LNCAP (cell line): ENCODE measurements at regions not wholly inside any gene's neighbourhood (a gene's known extent, or its start where the extent isn't known, plus 50 kb on each side); places are given as distances from the start of the nearest gene placed in this dataset.

Experiments
- TF ChIP-seq, protein P1 (sequence below): fragments of 450-650 bp; IDR thresholded peaks from 2 replicates; pipeline ENCODE4 v1.5.1; 2017; ENCODE audit warnings: mild to moderate bottlenecking

DNA sequence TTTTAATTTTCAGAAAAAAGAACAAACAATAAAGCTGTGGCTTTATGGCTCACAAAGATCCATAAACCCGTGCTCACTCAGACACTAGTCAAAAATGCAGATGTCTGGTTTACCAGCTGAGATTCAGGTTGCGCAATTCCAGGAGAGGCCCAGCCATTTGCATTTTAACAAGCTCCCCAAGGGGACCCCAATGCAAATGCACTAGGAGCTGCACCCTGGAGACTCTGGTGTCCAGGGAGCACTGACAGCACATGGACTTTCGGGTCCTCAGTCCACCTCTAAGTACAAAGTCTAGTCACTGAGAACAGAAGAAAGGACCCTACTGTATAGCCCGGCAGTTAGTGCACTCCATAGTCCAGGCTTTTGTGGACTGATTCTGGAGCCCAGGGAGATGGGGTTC is 326.3 kb downstream of the MAF start:
- TF ChIP-seq, protein P1, sequence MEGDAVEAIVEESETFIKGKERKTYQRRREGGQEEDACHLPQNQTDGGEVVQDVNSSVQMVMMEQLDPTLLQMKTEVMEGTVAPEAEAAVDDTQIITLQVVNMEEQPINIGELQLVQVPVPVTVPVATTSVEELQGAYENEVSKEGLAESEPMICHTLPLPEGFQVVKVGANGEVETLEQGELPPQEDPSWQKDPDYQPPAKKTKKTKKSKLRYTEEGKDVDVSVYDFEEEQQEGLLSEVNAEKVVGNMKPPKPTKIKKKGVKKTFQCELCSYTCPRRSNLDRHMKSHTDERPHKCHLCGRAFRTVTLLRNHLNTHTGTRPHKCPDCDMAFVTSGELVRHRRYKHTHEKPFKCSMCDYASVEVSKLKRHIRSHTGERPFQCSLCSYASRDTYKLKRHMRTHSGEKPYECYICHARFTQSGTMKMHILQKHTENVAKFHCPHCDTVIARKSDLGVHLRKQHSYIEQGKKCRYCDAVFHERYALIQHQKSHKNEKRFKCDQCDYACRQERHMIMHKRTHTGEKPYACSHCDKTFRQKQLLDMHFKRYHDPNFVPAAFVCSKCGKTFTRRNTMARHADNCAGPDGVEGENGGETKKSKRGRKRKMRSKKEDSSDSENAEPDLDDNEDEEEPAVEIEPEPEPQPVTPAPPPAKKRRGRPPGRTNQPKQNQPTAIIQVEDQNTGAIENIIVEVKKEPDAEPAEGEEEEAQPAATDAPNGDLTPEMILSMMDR: no peak

DNA sequence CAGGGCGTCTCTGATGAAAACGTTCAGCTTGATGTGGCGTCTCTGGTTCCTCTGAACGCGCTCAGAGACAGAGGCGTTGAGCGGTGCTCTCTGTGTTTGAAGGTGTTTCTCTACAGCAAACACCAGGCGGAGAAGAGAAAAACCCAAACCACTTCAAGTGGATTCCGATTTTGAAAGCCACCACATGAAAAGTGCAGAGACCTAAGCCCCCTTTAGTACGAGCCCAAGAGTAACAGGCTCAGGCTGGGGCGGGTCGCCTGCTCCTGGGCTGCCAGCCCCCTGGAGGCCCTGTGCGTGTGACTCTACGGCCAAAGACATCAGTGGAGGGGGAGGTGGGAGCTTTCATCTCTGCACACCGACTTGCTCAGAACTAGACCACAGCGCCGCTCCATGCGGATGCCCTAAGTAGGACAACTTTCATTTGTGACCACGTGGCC is 328.4 kb downstream of the MAF start:
- TF ChIP-seq, protein P1: no peak

DNA sequence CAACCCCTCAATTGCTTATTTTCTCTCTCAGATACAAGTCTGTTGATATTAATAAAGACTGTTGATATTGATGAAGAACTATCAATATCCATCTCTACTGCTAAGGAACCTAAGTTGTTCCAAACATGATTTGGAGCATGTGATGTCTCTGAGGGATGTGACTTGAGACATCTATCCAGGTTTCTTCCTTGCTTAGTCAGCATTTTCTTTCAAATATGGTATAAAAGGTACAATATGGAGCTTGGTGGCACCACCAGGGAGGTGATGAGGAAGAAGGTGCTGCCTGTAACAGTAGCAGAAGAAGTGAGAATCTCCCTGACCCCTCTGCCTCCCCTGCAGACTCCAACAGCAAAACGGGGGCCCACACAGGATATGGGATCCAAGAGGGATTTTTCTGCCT is 329.0 kb downstream of the MAF start:
- TF ChIP-seq, protein P1: no peak

DNA sequence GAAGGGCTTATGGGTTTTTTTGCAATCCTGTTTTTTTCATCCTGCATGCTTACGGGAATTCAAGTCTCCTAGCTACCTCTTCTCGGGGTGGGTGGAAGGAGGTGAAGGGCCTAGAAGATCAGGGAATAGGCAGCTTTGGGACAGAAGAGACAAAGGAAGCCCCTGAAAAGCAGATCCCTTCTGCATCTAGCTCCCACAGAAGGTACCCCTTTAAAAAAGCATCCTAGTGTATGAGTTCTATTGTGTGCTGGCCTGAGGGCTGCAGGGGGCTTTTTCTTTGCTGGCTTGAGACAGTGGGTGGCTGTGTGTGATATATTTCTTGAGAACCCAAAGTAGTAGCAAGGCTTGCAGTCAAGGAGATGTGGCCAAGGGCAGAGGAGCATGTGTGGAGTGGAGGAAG is 330.5 kb downstream of the MAF start:
- TF ChIP-seq, protein P1: no peak

DNA sequence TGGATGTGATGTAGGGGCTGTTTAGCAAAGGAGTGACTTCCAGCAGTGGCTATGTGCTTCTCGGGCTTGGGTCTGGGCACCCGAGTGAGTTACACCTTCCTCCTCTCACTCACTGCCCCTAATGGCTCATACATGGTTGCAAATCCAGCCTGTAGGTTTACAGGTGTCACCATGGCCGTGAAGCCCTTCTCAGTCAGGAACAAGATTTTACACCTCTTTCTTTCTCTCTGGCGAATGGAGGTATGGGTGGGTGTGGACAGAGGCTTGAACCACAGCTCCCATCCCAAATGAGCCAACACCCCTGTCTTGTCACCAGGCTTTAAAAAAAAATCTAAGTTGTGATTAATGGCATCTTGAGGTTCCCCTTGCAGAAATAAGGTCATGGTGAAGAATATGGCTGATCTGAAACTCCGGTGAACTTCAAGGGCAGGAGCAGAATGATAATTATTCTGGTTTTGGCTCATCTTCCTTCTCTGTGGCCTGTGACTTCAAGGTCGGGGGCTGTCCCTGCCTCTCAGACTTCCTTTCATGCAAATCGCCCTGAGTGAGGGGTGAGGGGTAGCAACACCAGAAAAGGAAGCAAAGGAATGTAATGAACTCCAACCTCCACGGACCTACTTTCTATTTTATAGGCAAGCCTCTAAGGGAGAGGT is 331.2 kb downstream of the MAF start:
- TF ChIP-seq, protein P1: no peak

DNA sequence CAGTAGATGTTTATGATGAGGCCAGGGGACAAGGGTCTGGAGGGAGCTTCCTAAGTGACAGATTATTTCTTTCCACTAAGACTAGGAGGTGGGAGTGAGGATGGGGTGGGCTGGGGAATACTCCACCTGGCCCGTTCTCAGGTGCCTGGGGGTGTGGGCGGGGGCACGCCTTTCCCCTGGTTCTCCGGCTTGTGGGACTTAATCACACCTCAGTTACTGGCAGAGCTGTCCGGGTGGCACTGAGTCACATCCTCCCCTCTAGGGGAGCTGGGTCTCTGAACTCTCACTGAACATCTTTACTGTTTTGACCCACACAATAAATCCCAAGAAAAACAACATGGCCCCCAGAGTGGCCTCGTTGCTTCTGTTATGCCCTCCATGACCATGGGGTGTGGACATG is 332.8 kb downstream of the MAF start:
- TF ChIP-seq, protein P1: no peak

DNA sequence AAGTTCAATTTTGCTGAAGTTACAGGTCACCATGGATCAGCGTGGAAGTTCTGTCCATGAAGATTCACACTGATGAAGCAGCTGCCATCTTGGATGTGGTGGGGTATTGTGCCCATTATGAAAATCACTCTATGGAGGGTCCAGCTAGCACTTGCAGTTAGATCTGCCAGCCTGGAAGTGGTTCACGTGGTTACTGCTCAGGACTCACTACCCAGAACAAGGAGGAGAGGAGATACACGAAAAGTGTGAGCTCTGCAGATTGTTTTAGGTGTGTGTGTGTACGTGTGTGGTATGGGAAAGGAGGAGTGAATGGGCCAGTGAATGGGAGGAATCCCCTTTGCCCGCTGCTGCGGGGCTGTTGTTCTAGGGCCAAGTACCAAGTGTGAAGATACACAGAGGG is 333.4 kb downstream of the MAF start:
- TF ChIP-seq, protein P1: no peak

DNA sequence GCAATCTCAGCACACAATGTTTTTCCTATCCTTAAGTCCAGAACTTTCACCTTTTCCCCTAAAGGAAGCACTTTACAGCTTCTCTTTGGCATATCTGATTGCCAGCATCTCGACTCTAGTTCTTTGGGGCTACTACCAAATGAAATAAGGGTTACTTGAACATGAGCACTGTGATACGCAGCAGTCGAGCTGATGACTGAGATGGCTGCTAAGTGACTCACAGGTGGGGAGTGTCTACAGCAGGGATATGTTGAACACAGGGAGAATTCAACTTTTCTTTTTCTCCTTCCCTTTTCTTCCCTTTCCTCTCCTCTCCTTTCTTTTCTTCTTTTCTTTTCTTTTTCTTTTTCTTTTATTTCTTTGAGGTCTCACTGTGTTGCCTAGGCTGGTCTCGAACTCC is 334.8 kb downstream of the MAF start:
- TF ChIP-seq, protein P1: no peak
